ENCODE measurements at regions not wholly inside any gene's neighbourhood (a gene's known extent, or its start where the extent isn't known, plus 50 kb on each side); places are given as distances from the start of the nearest gene placed in this dataset.

GRCh38 chr5:166637295-166637694 is 1654.2 kb upstream of the WWC1 start:
- TF ChIP-seq CTCF (IDR thresholded peaks at IDR 0.05) (no peak), POLR2A (IDR thresholded peaks at IDR 0.05) (no peak)
